T-helper 17 cell (primary cell): ENCODE measurements at regions not wholly inside any gene's neighbourhood (a gene's known extent, or its start where the extent isn't known, plus 50 kb on each side); places are given as distances from the start of the nearest gene placed in this dataset.

Experiments
- ATAC-seq: fragments of 150-1000 bp; cut with Tn5 transposase; 2 replicates; pipeline ENCODE4 v1.10.0; 2021; ENCODE audit warnings: mild to moderate bottlenecking, moderate library complexity
- DNase-seq, 3 donors: peaks; one replicate each; pipeline versions ENCODE4 v3.0.0 to v3.0.0-alpha.2; 2020 to 2021
- H3K9me3 ChIP-seq: one replicate; pipeline ENCODE4 v1.7.0; 2013; ENCODE audit warnings: low read length, mild to moderate bottlenecking; ENCODE audit not compliant: control insufficient read depth, poor library complexity, severe bottlenecking
- H3K27ac Mint-ChIP-seq: one replicate; pipeline ENCODE4 v1.8.0; 2022; ENCODE audit warnings: mild to moderate bottlenecking, moderate library complexity, mixed read lengths
- H3K27me3 Mint-ChIP-seq: one replicate; pipeline ENCODE4 v1.8.0; 2022; ENCODE audit warnings: mixed read lengths
- H3K36me3 Mint-ChIP-seq: one replicate; pipeline ENCODE4 v1.8.0; 2022; ENCODE audit warnings: low read depth, mixed read lengths
- H3K4me1 Mint-ChIP-seq: one replicate; pipeline ENCODE4 v1.8.0; 2022; ENCODE audit warnings: mild to moderate bottlenecking, mixed read lengths
- H3K4me3 Mint-ChIP-seq: one replicate; pipeline ENCODE4 v1.8.0; 2022; ENCODE audit warnings: mild to moderate bottlenecking, moderate library complexity, mixed read lengths

GRCh38 chr18:71168557-71169145 lies 879.8 kb downstream of the SOCS6 start:
- no peaks in the 10 kb centered on the region for H3K9me3 ChIP-seq
- ATAC-seq (no peak), DNase-seq (no peak)
- Mint-ChIP-seq H3K27ac (no peak overlapping the region), H3K4me3 (no peak overlapping the region), H3K4me1 (no peaks in the 10 kb centered on the region), H3K27me3 (no peaks in the 10 kb centered on the region), H3K36me3 (no peaks in the 10 kb centered on the region)

GRCh38 chr18:71136487-71136886 lies 847.6 kb downstream of the SOCS6 start:
- no peak overlapping the region for H3K27ac Mint-ChIP-seq
- H3K36me3 Mint-ChIP-seq, result no peaks in the 10 kb centered on the region
- no peak for DNase-seq
- no peak overlapping the region for H3K4me3 Mint-ChIP-seq
- no peaks in the 10 kb centered on the region for H3K4me1 Mint-ChIP-seq
- no peak for ATAC-seq
- no peaks in the 10 kb centered on the region for H3K27me3 Mint-ChIP-seq
- no peaks in the 10 kb centered on the region for H3K9me3 ChIP-seq

GRCh38 chr18:71134122-71134521 lies 845.3 kb downstream of the SOCS6 start:
- Mint-ChIP-seq H3K4me3 (no peak overlapping the region), H3K4me1 (no peaks in the 10 kb centered on the region), H3K27me3 (no peaks in the 10 kb centered on the region), H3K27ac (no peak overlapping the region), H3K36me3 (no peaks in the 10 kb centered on the region)
- no peak for DNase-seq
- H3K9me3 ChIP-seq, result no peaks in the 10 kb centered on the region
- ATAC-seq, result no peak

- no peak overlapping the region for H3K4me3 Mint-ChIP-seq
- DNase-seq (no peak), ATAC-seq (no peak)
- no peaks in the 10 kb centered on the region for H3K9me3 ChIP-seq
- no peaks in the 10 kb centered on the region for H3K27me3 Mint-ChIP-seq
- H3K4me1 Mint-ChIP-seq, result no peaks in the 10 kb centered on the region
- H3K27ac Mint-ChIP-seq, result no peak overlapping the region
- no peaks in the 10 kb centered on the region for H3K36me3 Mint-ChIP-seq
Measured at GRCh38 chr18:71131918-71132317, 843.1 kb downstream of the SOCS6 start.

GRCh38 chr18:71130351-71130750 lies 841.5 kb downstream of the SOCS6 start:
- H3K36me3 Mint-ChIP-seq, result no peaks in the 10 kb centered on the region

GRCh38 chr18:71125581-71125980 lies 836.7 kb downstream of the SOCS6 start:
- no peaks in the 10 kb centered on the region for H3K36me3 Mint-ChIP-seq
- ATAC-seq, result no peak
- H3K9me3 ChIP-seq, result peaks cover 5% of the 10 kb centered on the region
- DNase-seq, result no peak
- no peaks in the 10 kb centered on the region for H3K27me3 Mint-ChIP-seq
- H3K4me1 Mint-ChIP-seq, result no peaks in the 10 kb centered on the region
- no peak overlapping the region for H3K4me3 Mint-ChIP-seq
- H3K27ac Mint-ChIP-seq, result no peak overlapping the region

More at GRCh38 chr18:71130351-71130750, 841.5 kb downstream of the SOCS6 start:
- H3K9me3 ChIP-seq, result no peaks in the 10 kb centered on the region
- DNase-seq (no peak), ATAC-seq (no peak)
- Mint-ChIP-seq H3K27ac (no peak overlapping the region), H3K27me3 (no peaks in the 10 kb centered on the region), H3K4me3 (no peak overlapping the region), H3K4me1 (no peaks in the 10 kb centered on the region)

- DNase-seq (no peak), ATAC-seq (no peak)
- peaks cover 5% of the 10 kb centered on the region for H3K9me3 ChIP-seq
- no peaks in the 10 kb centered on the region for H3K4me1 Mint-ChIP-seq
- H3K4me3 Mint-ChIP-seq, result no peak overlapping the region
- no peaks in the 10 kb centered on the region for H3K27me3 Mint-ChIP-seq
- H3K36me3 Mint-ChIP-seq, result no peaks in the 10 kb centered on the region
- H3K27ac Mint-ChIP-seq, result no peak overlapping the region
Measured at GRCh38 chr18:71116535-71116934, 827.7 kb downstream of the SOCS6 start.

- no peaks in the 10 kb centered on the region for H3K4me1 Mint-ChIP-seq
Measured at GRCh38 chr18:71115261-71115660, 826.4 kb downstream of the SOCS6 start.

GRCh38 chr18:71114550-71115210 lies 825.8 kb downstream of the SOCS6 start:
- Mint-ChIP-seq H3K4me3 (no peak overlapping the region), H3K36me3 (no peaks in the 10 kb centered on the region), H3K27me3 (no peaks in the 10 kb centered on the region), H3K4me1 (no peaks in the 10 kb centered on the region), H3K27ac (no peak overlapping the region)
- ATAC-seq, result no peak
- no peak for DNase-seq
- H3K9me3 ChIP-seq, result no peaks in the 10 kb centered on the region

More at GRCh38 chr18:71115261-71115660, 826.4 kb downstream of the SOCS6 start:
- H3K9me3 ChIP-seq, result no peaks in the 10 kb centered on the region
- Mint-ChIP-seq H3K27ac (no peak overlapping the region), H3K4me3 (no peak overlapping the region), H3K27me3 (no peaks in the 10 kb centered on the region), H3K36me3 (no peaks in the 10 kb centered on the region)
- ATAC-seq (no peak), DNase-seq (no peak)

GRCh38 chr18:71107244-71107643 lies 818.4 kb downstream of the SOCS6 start:
- H3K27me3 Mint-ChIP-seq, result no peaks in the 10 kb centered on the region
- no peak overlapping the region for H3K27ac Mint-ChIP-seq
- no peaks in the 10 kb centered on the region for H3K9me3 ChIP-seq
- no peak overlapping the region for H3K4me3 Mint-ChIP-seq
- no peaks in the 10 kb centered on the region for H3K4me1 Mint-ChIP-seq
- DNase-seq (no peak), ATAC-seq (no peak)
- no peaks in the 10 kb centered on the region for H3K36me3 Mint-ChIP-seq

- Mint-ChIP-seq H3K27ac (no peak overlapping the region), H3K27me3 (no peaks in the 10 kb centered on the region), H3K4me1 (no peaks in the 10 kb centered on the region), H3K36me3 (no peaks in the 10 kb centered on the region), H3K4me3 (no peak overlapping the region)
- no peak for DNase-seq
- no peak for ATAC-seq
- no peaks in the 10 kb centered on the region for H3K9me3 ChIP-seq
Measured at GRCh38 chr18:71106701-71107100, 817.9 kb downstream of the SOCS6 start.

GRCh38 chr18:71105994-71106546 lies 817.2 kb downstream of the SOCS6 start:
- no peak overlapping the region for H3K4me3 Mint-ChIP-seq
- H3K36me3 Mint-ChIP-seq, result no peaks in the 10 kb centered on the region
- no peak for ATAC-seq
- H3K4me1 Mint-ChIP-seq, result no peaks in the 10 kb centered on the region
- no peaks in the 10 kb centered on the region for H3K27me3 Mint-ChIP-seq
- no peak overlapping the region for H3K27ac Mint-ChIP-seq
- H3K9me3 ChIP-seq, result no peaks in the 10 kb centered on the region
- DNase-seq, result no peak

GRCh38 chr18:71105078-71105819 lies 816.4 kb downstream of the SOCS6 start:
- no peaks in the 10 kb centered on the region for H3K27me3 Mint-ChIP-seq
- H3K9me3 ChIP-seq, result no peaks in the 10 kb centered on the region
- ATAC-seq, result no peak
- H3K27ac Mint-ChIP-seq, result no peak overlapping the region
- no peaks in the 10 kb centered on the region for H3K36me3 Mint-ChIP-seq
- no peaks in the 10 kb centered on the region for H3K4me1 Mint-ChIP-seq
- no peak for DNase-seq
- H3K4me3 Mint-ChIP-seq, result no peak overlapping the region
